ENCODE measurements at regions not wholly inside any gene's neighbourhood (a gene's known extent, or its start where the extent isn't known, plus 50 kb on each side); places are given as distances from the start of the nearest gene placed in this dataset.

- TF ChIP-seq CTCF (IDR thresholded peaks at IDR 0.05) (no peak), POLR2A (IDR thresholded peaks at IDR 0.05) (no peak)
Observed at GRCh38 chr15:66641485-66642315, 60.3 kb upstream of the SMAD6 start.

Data from body of pancreas (tissue), 4 donors.